Heart left ventricle (tissue), 13 donors: ENCODE measurements at regions not wholly inside any gene's neighbourhood (a gene's known extent, or its start where the extent isn't known, plus 50 kb on each side); places are given as distances from the start of the nearest gene placed in this dataset.

Source experiments
- POLR2A ChIP-seq, 2 donors: fragments of 450-650 bp; IDR thresholded peaks; one replicate each; pipeline ENCODE4 v1.6.1; 2017; ENCODE audit warnings: antibody characterized with exemption in 2 of 2, mild to moderate bottlenecking in 2 of 2, moderate library complexity in 2 of 2
- TF ChIP-seq, protein P1 (sequence below), 12 donors: fragments of 200-600 bp; sonication (generic) in 4 of 12; IDR thresholded peaks; one replicate each; pipeline versions ENCODE4 v1.5.0 to v1.8.0; 2018 to 2022; ENCODE audit warnings: antibody characterized with exemption in 12 of 12, mild to moderate bottlenecking in 5 of 12
- donor health status: ischemic (EF 13 %, LVEDD 7.1; RV severe dilation, severe dysfunction).
- donor health status: DM: no; HTN: yes; CAD: no.
- donor health status: DM: no; HTN: no; CAD: no.
- donor health status: ischemic (EF 25% LVEDD 6.9; RV normal size, moderate dysfunction).
- donor health status: ischemic (EF 25% LVEDD 5.7; RV mildly dilated, moderate dysfunction).
- donor health status: ischemic (EF 35%, LVEDD 5.7; RV mildly dilated, moderate dysfunction).
- donor health status: nonischemic (EF 11% LVEDD 7.7; RV severe dilation, severe dysfunction).
- donor health status: DM: yes; HTN: yes; CAD: no.
- donor health status: PGD.
- donor health status: ischemic (EF 29% LVEDD 5.4; RV normal size, mild dysfunction).
- donor health status: nonischemic (EF 23%, LVEDD 6.1; RV moderate dilation, normal function).

DNA sequence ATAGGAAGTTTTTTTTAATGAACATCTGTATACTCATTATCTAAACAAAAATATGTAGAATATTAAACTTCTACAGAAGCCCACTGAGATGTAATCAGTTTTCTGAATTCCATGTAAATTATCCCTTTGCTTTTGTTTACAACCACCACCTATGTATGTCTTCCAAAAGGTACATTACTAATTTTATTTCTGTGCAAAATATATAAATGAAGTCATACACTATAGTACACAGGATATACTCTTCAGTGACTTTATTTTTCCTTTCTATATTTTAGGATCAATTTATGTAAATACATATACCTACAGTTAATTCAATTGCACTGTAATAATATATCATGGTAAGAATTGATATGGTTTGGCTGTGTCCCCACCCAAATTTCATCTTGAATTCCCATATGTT is 1236.9 kb downstream of the DNAJB9 start:
- TF ChIP-seq, protein P1, sequence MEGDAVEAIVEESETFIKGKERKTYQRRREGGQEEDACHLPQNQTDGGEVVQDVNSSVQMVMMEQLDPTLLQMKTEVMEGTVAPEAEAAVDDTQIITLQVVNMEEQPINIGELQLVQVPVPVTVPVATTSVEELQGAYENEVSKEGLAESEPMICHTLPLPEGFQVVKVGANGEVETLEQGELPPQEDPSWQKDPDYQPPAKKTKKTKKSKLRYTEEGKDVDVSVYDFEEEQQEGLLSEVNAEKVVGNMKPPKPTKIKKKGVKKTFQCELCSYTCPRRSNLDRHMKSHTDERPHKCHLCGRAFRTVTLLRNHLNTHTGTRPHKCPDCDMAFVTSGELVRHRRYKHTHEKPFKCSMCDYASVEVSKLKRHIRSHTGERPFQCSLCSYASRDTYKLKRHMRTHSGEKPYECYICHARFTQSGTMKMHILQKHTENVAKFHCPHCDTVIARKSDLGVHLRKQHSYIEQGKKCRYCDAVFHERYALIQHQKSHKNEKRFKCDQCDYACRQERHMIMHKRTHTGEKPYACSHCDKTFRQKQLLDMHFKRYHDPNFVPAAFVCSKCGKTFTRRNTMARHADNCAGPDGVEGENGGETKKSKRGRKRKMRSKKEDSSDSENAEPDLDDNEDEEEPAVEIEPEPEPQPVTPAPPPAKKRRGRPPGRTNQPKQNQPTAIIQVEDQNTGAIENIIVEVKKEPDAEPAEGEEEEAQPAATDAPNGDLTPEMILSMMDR (IDR thresholded peaks at IDR 0.05), result no peak
- no peak for TF ChIP-seq POLR2A (IDR thresholded peaks at IDR 0.05)
